Umbilical cord (tissue), 1 donor: ENCODE measurements at regions not wholly inside any gene's neighbourhood (a gene's known extent, or its start where the extent isn't known, plus 50 kb on each side); places are given as distances from the start of the nearest gene placed in this dataset.

Experiments
- DNase-seq: peaks from one replicate; pipeline ENCODE4 v3.0.0-alpha.2; 2015; ENCODE audit warnings: low spot score

- DNase-seq = peak; percentile 87
Observed at GRCh38 chr4:56757821-56758411, 63.6 kb downstream of the SPINK2 start.

GRCh38 chr4:56757261-56757746 lies 64.2 kb downstream of the SPINK2 start:
- DNase-seq = peak; percentile 73

GRCh38 chr4:56755901-56756300 lies 65.6 kb downstream of the SPINK2 start:
- no peak for DNase-seq

- no peak for DNase-seq
Observed at GRCh38 chr4:56752985-56753384, 68.5 kb downstream of the SPINK2 start.

GRCh38 chr4:56750231-56750630 lies 69.1 kb upstream of the HOPX start:
- no peak for DNase-seq

GRCh38 chr4:56748271-56748670 lies 67.2 kb upstream of the HOPX start:
- no peak for DNase-seq

- no peak for DNase-seq
Observed at GRCh38 chr4:56746639-56747038, 65.5 kb upstream of the HOPX start.

- DNase-seq = no peak
Observed at GRCh38 chr4:56745042-56745441, 63.9 kb upstream of the HOPX start.

GRCh38 chr4:56744030-56744429 lies 62.9 kb upstream of the HOPX start:
- DNase-seq = no peak

GRCh38 chr4:56743550-56743949 lies 62.5 kb upstream of the HOPX start:
- DNase-seq = no peak

- no peak for DNase-seq
Observed at GRCh38 chr4:56742080-56742871, 61.2 kb upstream of the HOPX start.

- no peak for DNase-seq
Observed at GRCh38 chr4:56741595-56741994, 60.5 kb upstream of the HOPX start.

GRCh38 chr4:56739066-56739777 lies 58.1 kb upstream of the HOPX start:
- DNase-seq = peak; percentile 46

GRCh38 chr4:56737666-56738065 lies 56.6 kb upstream of the HOPX start:
- DNase-seq = no peak

- no peak for DNase-seq
Observed at GRCh38 chr4:56733352-56733751, 52.3 kb upstream of the HOPX start.

GRCh38 chr4:56732301-56732700 lies 51.2 kb upstream of the HOPX start:
- no peak for DNase-seq

GRCh38 chr4:56731857-56732256 lies 50.8 kb upstream of the HOPX start:
- DNase-seq = peak; percentile 49
